ENCODE measurements at regions not wholly inside any gene's neighbourhood (a gene's known extent, or its start where the extent isn't known, plus 50 kb on each side); places are given as distances from the start of the nearest gene placed in this dataset.
"Not testable (repeated sequence)": the region's sequence is repeated elsewhere in the genome, so short reads cannot be mapped to it uniquely, and the experiment has no call there.

DNA sequence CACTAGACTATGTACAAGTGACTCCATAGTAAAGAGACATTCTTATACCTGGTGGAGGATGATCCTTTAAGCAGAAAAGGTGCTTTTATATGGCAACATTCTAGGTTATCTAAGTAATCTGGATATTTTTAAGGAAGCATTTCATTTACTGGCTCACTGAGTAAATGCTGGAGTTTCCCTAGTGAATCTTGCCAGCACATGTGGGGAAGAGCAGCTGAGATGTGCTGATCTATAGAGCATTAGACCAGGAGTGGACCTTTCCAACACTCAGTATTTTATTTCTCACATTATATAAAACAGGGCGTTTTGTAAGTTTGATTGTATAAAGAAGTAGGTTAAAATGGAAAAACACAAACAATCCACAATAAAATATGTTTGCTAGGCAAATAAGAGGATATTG is 478.5 kb downstream of the ATP23 start:
- ATAC-seq (no peak), DNase-seq (no peak)
- H3K36me3 Mint-ChIP-seq, result no peaks in the 10 kb centered on the region
- peaks cover 0 to 2% (median 0%) of the 10 kb centered on the region in 4 donors for H3K4me1 Mint-ChIP-seq
- H3K9me3 Mint-ChIP-seq, result peaks cover 0 to 8% (median 0%) of the 10 kb centered on the region in 9 donors
- H3K4me3 Mint-ChIP-seq, result no peak overlapping the region
- peaks cover 1 to 20% (median 9%) of the 10 kb centered on the region in 5 donors for H3K27me3 Mint-ChIP-seq
- no peak overlapping the region for H3K27ac Mint-ChIP-seq
- POLR2A ChIA-PET, result no interaction called here

DNA sequence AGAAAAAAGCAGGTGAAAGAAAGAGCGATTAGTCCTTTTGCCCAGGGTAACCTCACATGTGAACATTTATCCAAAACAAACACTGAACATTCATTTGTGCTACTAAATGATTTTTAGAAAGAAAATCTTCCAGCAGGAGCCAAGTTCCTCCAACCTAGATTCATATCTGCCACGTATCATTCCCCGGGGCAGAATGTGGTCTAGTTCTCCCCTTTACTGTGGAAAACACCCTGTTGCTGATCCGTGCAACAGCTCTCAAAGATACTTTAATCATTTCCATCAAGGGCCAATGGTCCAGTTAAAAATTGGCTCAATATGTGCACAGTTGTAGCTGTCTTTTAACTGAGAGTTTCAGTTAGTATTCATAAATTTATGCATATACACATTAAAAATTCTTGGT is 479.1 kb downstream of the ATP23 start:
- peaks cover 0 to 5% (median 0%) of the 10 kb centered on the region in 4 donors for H3K4me1 Mint-ChIP-seq
- peaks cover 0 to 8% (median 0%) of the 10 kb centered on the region in 9 donors for H3K9me3 Mint-ChIP-seq
- no peak overlapping the region for H3K4me3 Mint-ChIP-seq
- peaks cover 1 to 19% (median 5%) of the 10 kb centered on the region in 5 donors for H3K27me3 Mint-ChIP-seq
- H3K27ac Mint-ChIP-seq, result no peak overlapping the region
- DNase-seq (no peak), ATAC-seq (no peak)
- no peaks in the 10 kb centered on the region for H3K36me3 Mint-ChIP-seq
- POLR2A ChIA-PET, result no interaction called here

- peaks cover 0 to 8% (median 0%) of the 10 kb centered on the region in 9 donors for H3K9me3 Mint-ChIP-seq
- DNase-seq (no peak), ATAC-seq (no peak)
- peaks cover 1 to 21% (median 9%) of the 10 kb centered on the region in 5 donors for H3K27me3 Mint-ChIP-seq
- peaks cover 0 to 10% (median 1%) of the 10 kb centered on the region in 4 donors for H3K4me1 Mint-ChIP-seq
- no peaks in the 10 kb centered on the region for H3K36me3 Mint-ChIP-seq
- no peak overlapping the region for H3K4me3 Mint-ChIP-seq
- POLR2A ChIA-PET, result no interaction called here
- no peak overlapping the region for H3K27ac Mint-ChIP-seq
Measured at GRCh38 chr12:58421990-58422389, 480.6 kb downstream of the ATP23 start.

GRCh38 chr12:58424735-58425392 is 483.5 kb downstream of the ATP23 start:
- no peak for DNase-seq
- H3K27ac Mint-ChIP-seq, result no peak overlapping the region
- H3K4me3 Mint-ChIP-seq, result no peak overlapping the region
- H3K27me3 Mint-ChIP-seq, result peaks cover 2 to 35% (median 18%) of the 10 kb centered on the region in 5 donors
- no peaks in the 10 kb centered on the region for H3K36me3 Mint-ChIP-seq
- peaks cover 0 to 8% (median 0%) of the 10 kb centered on the region in 9 donors for H3K9me3 Mint-ChIP-seq
- ATAC-seq, result no peak
- H3K4me1 Mint-ChIP-seq, result peaks cover 0 to 10% (median 1%) of the 10 kb centered on the region in 4 donors
- POLR2A ChIA-PET, result no interaction called here

DNA sequence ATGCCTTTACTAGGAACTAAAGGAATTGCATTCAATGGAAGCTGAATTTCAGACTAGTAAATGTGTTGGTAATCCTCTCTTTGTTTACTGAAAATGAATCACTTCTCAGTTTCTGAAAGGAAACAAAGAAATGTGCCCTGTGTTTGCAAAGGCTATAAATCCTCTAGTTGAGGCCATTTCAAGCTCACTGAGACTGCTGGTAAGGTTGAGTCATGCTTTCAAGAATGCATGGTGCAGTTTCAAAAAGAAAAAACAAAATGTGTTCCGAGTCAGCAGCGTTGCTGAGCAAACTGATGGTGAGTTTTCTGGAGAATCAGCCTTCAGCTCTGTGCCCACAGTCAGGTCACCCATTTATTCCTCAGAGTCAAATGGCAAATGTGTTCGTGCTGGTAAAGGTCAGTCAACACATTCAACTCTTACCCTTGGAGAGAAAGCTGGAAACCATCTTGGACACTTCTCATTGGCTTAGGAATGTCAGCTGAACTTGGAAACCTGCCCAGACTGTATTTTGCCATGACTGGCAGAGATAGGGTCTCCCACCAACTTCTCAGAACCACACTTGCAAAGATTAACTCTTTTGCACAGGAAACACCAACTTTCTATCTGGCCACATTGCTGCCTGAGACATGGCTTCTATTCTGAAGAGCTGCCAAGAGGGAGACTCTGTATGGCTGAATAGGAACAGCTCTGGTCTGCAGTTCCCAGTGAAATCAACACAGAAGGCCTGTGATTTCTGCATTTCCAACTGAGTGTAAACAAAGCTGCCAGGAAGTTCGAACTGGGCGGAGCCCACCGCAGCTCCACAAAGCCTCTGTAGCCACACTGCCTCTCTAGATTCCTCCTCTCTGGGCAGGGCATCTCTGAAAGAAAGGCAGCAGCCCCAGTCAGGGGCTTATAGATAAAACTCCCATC is 484.4 kb downstream of the ATP23 start:
- H3K9me3 Mint-ChIP-seq, result peaks cover 0 to 8% (median 0%) of the 10 kb centered on the region in 9 donors
- H3K36me3 Mint-ChIP-seq, result no peaks in the 10 kb centered on the region
- no peak overlapping the region for H3K4me3 Mint-ChIP-seq
- POLR2A ChIA-PET, result no interaction called here
- peaks cover 2 to 35% (median 18%) of the 10 kb centered on the region in 5 donors for H3K27me3 Mint-ChIP-seq
- ATAC-seq (no peak), DNase-seq (no peak)
- H3K4me1 Mint-ChIP-seq, result peaks cover 0 to 10% (median 1%) of the 10 kb centered on the region in 4 donors
- no peak overlapping the region for H3K27ac Mint-ChIP-seq

DNA sequence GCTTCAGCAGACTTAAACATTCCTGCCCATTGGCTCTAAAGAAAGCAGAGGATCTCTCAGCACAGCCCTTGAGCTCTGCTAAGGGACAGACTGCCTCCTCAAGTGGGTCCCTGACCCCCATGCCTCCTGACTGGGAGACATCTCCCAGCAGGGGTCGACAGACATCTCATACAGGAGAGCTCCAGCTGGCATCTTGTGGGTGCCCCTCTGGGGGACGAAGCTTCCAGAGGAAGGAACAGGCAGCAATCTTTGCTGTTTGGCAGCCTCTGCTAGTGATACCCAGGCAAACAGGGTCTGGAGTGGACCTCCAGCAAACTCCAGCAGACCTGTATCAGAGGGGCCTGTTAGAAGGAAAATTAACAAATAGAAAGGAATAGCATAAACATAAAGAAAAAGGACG is 485.1 kb downstream of the ATP23 start:
- H3K27me3 Mint-ChIP-seq, result peaks cover 2 to 30% (median 18%) of the 10 kb centered on the region in 5 donors
- H3K4me1 Mint-ChIP-seq, result peaks cover 0 to 10% (median 1%) of the 10 kb centered on the region in 4 donors
- H3K27ac Mint-ChIP-seq, H3K4me3 Mint-ChIP-seq, DNase-seq, POLR2A ChIA-PET, ATAC-seq, H3K9me3 Mint-ChIP-seq, H3K36me3 Mint-ChIP-seq: not testable (repeated sequence)

- POLR2A ChIA-PET, result no interaction called here
- Mint-ChIP-seq H3K4me3 (no peak overlapping the region), H3K4me1 (no peaks in the 10 kb centered on the region), H3K9me3 (no peaks in the 10 kb centered on the region), H3K27me3 (peaks cover 2 to 16% (median 5%) of the 10 kb centered on the region in 5 donors), H3K36me3 (no peaks in the 10 kb centered on the region), H3K27ac (no peak overlapping the region)
- no peak for ATAC-seq
- no peak for DNase-seq
Measured at GRCh38 chr12:58433959-58434358, 486.3 kb downstream of the LRIG3 start.

DNA sequence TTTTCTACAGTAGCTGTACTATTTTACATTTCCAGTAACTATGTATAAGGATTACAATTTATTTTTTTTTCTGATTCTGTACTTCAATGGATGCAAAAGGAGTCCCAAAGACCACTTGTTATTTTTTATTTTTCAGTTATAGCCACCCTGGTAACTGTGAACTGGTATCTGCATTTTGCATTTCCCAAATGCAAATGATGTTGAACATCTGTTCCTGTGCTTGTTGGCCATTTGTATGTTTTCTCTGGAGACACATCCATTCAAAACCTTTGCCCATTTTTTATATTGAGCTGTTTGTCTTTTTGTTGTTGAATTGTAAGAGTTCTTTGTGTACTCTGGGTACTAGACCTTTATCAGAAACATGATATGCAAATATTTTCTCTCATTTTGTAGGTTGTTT is 485.6 kb downstream of the LRIG3 start:
- no peak overlapping the region for H3K4me3 Mint-ChIP-seq
- H3K36me3 Mint-ChIP-seq, result no peaks in the 10 kb centered on the region
- DNase-seq, result no peak
- H3K27me3 Mint-ChIP-seq, result peaks cover 5 to 16% (median 6%) of the 10 kb centered on the region in 5 donors
- no peak overlapping the region for H3K27ac Mint-ChIP-seq
- no peak for ATAC-seq
- H3K9me3 Mint-ChIP-seq, result no peaks in the 10 kb centered on the region
- no peaks in the 10 kb centered on the region for H3K4me1 Mint-ChIP-seq
- POLR2A ChIA-PET, result no interaction called here

DNA sequence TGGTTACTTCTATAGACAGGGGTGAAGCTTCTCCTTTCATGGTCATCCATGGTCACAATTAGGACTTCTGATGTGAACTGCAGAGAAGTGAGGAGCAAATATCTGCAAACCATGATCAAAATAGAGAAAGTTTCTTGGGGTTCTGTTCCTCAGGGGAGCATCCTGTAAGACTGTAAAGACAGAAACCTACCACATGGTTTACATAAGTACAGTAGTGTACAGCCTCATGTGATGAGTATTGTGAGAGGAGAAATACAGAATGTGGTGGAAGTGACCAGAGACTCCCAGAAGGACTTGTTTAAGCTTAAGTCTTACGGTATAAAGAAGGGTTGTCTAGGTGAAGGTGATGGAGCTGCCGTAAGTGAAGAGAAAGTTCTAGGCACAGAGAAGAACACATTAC is 484.7 kb downstream of the LRIG3 start:
- Mint-ChIP-seq H3K27ac (no peak overlapping the region), H3K4me3 (no peak overlapping the region), H3K9me3 (no peaks in the 10 kb centered on the region), H3K27me3 (peaks cover 5 to 16% (median 7%) of the 10 kb centered on the region in 5 donors), H3K36me3 (no peaks in the 10 kb centered on the region), H3K4me1 (no peaks in the 10 kb centered on the region)
- ATAC-seq, result no peak
- POLR2A ChIA-PET, result no interaction called here
- DNase-seq, result no peak

GRCh38 chr12:58441483-58441882 is 478.8 kb downstream of the LRIG3 start:
- no peak overlapping the region for H3K27ac Mint-ChIP-seq
- POLR2A ChIA-PET, result no interaction called here
- ATAC-seq, result no peak
- no peaks in the 10 kb centered on the region for H3K36me3 Mint-ChIP-seq
- no peak for DNase-seq
- no peaks in the 10 kb centered on the region for H3K9me3 Mint-ChIP-seq
- H3K4me3 Mint-ChIP-seq, result no peak overlapping the region
- H3K27me3 Mint-ChIP-seq, result peaks cover 0 to 6% (median 4%) of the 10 kb centered on the region in 5 donors
- H3K4me1 Mint-ChIP-seq, result no peaks in the 10 kb centered on the region

- no peaks in the 10 kb centered on the region for H3K36me3 Mint-ChIP-seq
- H3K27ac Mint-ChIP-seq, result no peak overlapping the region
- peaks cover 0 to 4% (median 0%) of the 10 kb centered on the region in 9 donors for H3K9me3 Mint-ChIP-seq
- H3K4me1 Mint-ChIP-seq, result no peaks in the 10 kb centered on the region
- DNase-seq, result no peak
- H3K27me3 Mint-ChIP-seq, result peaks cover 0 to 6% (median 3%) of the 10 kb centered on the region in 5 donors
- H3K4me3 Mint-ChIP-seq, result no peak overlapping the region
- no peak for ATAC-seq
- POLR2A ChIA-PET, result no interaction called here
Measured at GRCh38 chr12:58443273-58443980, 476.9 kb downstream of the LRIG3 start.

DNA sequence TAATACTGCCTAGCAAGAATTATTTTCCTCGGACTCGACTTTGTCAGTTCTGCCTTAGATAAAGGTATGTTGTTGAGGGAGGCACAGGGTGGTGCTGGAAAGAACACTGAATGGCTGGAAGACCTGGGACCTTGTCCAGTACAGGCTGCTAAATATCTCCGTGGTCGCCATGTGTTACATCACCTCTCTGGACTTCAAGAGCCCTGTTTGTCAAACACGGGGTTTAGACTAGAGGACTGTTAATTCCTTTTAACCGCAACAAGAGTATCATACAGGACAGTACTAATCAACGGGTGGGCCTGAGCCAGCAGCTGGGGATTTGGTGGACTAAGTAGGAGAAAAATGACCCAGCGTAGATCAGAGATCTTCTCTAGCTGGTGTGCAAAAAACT is 476.3 kb downstream of the LRIG3 start:
- peaks cover 0 to 4% (median 0%) of the 10 kb centered on the region in 9 donors for H3K9me3 Mint-ChIP-seq
- H3K4me1 Mint-ChIP-seq, result no peaks in the 10 kb centered on the region
- POLR2A ChIA-PET, result no interaction called here
- DNase-seq, result no peak
- no peaks in the 10 kb centered on the region for H3K36me3 Mint-ChIP-seq
- H3K4me3 Mint-ChIP-seq, result no peak overlapping the region
- peaks cover 0 to 6% (median 5%) of the 10 kb centered on the region in 5 donors for H3K27me3 Mint-ChIP-seq
- no peak for ATAC-seq
- no peak overlapping the region for H3K27ac Mint-ChIP-seq

Data from naive thymus-derived CD8-positive, alpha-beta T cell (primary cell).